Ovary (tissue), 7 donors: ENCODE measurements at regions not wholly inside any gene's neighbourhood (a gene's known extent, or its start where the extent isn't known, plus 50 kb on each side); places are given as distances from the start of the nearest gene placed in this dataset.

Experiments
- DNase-seq, 5 donors: peaks; one replicate each; pipeline ENCODE4 v3.0.0-alpha.2; 2019 to 2020
- H3K27ac ChIP-seq, 2 donors: fragments of 200-600 bp; one replicate each; pipeline versions ENCODE4 v1.5.1 to v1.8.0; 2019 to 2022
- H3K27me3 ChIP-seq: fragments of 200-600 bp; one replicate; pipeline ENCODE4 v1.8.0; 2022
- H3K36me3 ChIP-seq: fragments of 200-600 bp; sonication (generic); one replicate; pipeline ENCODE4 v1.5.1; 2019
- H3K4me1 ChIP-seq: one replicate; pipeline ENCODE4 v1.8.1; 2013; ENCODE audit warnings: mild to moderate bottlenecking, moderate library complexity; ENCODE audit not compliant: insufficient read depth
- H3K4me3 ChIP-seq: fragments of 200-600 bp; sonication (generic); one replicate; pipeline ENCODE4 v1.5.1; 2017
- H3K9me3 ChIP-seq, 2 donors: fragments of 200-600 bp in 1 of 2; sonication (generic) in 1 of 2; one replicate each; pipeline versions ENCODE4 v1.5.1 to v1.8.1; 2013 to 2019; ENCODE audit warnings: mild to moderate bottlenecking in 1 of 2, moderate library complexity in 1 of 2
- CTCF ChIP-seq, 3 donors: fragments of 450-650 bp in 2 of 3; fragments of 200-600 bp in 1 of 3; IDR thresholded peaks; one replicate each; pipeline versions ENCODE4 v1.5.1 to v1.8.0; 2016 to 2022; ENCODE audit warnings: antibody characterized with exemption in 3 of 3, mild to moderate bottlenecking in 1 of 3
- EP300 ChIP-seq: sonication (generic); formaldehyde crosslinking; IDR thresholded peaks from one replicate; pipeline ENCODE4 v1.6.1; 2017; ENCODE audit warnings: antibody characterized with exemption
- POLR2A ChIP-seq: fragments of 450-650 bp; IDR thresholded peaks from one replicate; pipeline ENCODE4 v1.6.1; 2017; ENCODE audit warnings: antibody characterized with exemption, mild to moderate bottlenecking, moderate library complexity
- WGBS, 3 donors: extraction: QIAGEN DNeasy Blood & Tissue Kit in 1 of 3; methylation state at CpG; one replicate each; pipeline versions ENCODE4 v1.1.5 to v1.1.7; 2013 to 2017; 5-methylcytosine and 5-hydroxymethylcytosine counted together
- intact Hi-C, 4 donors: fragments of 100-400 bp; cut with DNase I; formaldehyde crosslinking; loops; one replicate each; pipeline versions ENCODE4 v1.11.0 to v1.15.1; 2022 to 2023
- donor health status: DM: no; HTN: no; CAD: no; lungs with moderate emphysema.
- donor health status: DM: no; HTN: no; CAD: no.
- donor health status: Bipolar disorder and iron deficiency.
- donor health status: DM: no; HTN: no; CAD: no.
- donor health status: DM: yes; HTN: yes; CAD: no.

GRCh38 chr16:9406038-9406712 is 314.7 kb downstream of the HAPSTR1 start:
- Histone ChIP-seq H3K36me3 (no peaks in the 10 kb centered on the region), H3K4me1 (no peaks in the 10 kb centered on the region), H3K27me3 (no peaks in the 10 kb centered on the region), H3K9me3 (no peaks in the 10 kb centered on the region), H3K27ac (no peak overlapping the region), H3K4me3 (no peak overlapping the region)
- no peak for DNase-seq
- TF ChIP-seq POLR2A (no peak), CTCF (IDR thresholded peaks at IDR 0.05) (no peak), EP300 (no peak)
- WGBS, 3 donors, result 48 to 62% (median 61%) methylated on average over 4 of the region's 4 CpGs
- intact Hi-C loops, result no loop called here

DNA sequence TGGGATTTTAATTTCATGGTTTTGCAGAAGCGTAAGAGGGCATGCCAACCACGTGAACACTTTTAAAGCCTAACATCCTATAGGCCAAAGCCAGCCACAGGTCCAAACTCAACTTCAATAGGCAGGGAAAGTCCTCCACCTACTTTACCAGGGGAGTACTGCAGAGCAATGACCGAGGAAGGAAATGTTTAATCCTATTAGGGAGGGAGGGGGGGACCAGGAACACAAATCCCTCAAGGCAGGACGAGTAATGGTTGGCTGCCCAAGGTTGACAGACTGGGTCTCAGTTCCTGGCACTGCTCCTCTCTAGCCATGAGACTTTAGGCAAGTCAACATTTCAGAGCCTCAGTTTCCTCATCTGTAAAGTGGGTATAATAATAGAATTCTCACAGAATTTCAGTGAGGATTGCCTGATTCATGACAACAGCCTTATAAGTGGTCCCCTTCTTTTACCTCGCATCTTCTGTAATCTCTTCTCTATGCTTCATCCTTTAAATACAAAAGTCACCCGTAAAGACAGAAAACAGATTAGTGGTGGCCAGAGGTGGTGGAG is 315.8 kb downstream of the HAPSTR1 start:
- intact Hi-C loops, result no loop called here
- DNase-seq, result no peak
- no peaks in the 10 kb centered on the region for H3K9me3 ChIP-seq
- no peaks in the 10 kb centered on the region for H3K4me1 ChIP-seq
- H3K36me3 ChIP-seq, result no peaks in the 10 kb centered on the region
- no peaks in the 10 kb centered on the region for H3K27me3 ChIP-seq
- TF ChIP-seq EP300 (no peak), CTCF (IDR thresholded peaks at IDR 0.05) (no peak), POLR2A (no peak)
- no peak overlapping the region for H3K27ac ChIP-seq
- WGBS, 3 donors, result 75 to 87% (median 81%) methylated on average over 6 of the region's 6 CpGs
- no peak overlapping the region for H3K4me3 ChIP-seq

DNA sequence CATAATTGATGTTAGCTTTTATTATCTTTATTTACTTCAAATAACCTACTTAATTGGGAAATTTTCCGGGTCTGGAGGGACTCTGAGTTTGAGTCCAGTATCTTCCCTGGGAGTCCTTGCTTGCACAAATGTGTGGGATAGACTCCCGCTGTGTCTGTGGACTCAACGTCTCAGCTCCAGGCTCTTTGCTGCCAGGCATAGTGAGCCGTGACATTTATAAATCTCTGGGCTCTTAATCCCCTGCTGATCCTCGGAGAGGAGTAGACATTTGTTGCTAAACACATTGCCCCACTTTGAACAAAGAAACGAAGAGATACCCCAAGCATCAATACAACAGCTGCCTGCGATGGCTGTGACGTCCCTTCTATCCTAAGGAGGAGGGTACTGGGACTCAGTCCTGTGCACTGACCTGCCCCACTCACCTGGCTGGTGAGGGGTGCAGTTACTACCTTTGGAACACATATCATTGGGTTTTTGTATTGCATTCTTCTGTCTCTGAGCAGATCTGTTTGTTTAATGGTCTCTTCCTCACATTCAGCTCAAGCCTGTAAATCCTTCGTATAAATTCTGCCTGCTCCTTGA is 316.9 kb downstream of the HAPSTR1 start:
- no peak overlapping the region for H3K27ac ChIP-seq
- H3K9me3 ChIP-seq, result no peaks in the 10 kb centered on the region
- no peaks in the 10 kb centered on the region for H3K36me3 ChIP-seq
- no peak for TF ChIP-seq CTCF (IDR thresholded peaks at IDR 0.05)
- TF ChIP-seq POLR2A, result no peak
- TF ChIP-seq EP300, result no peak
- no peaks in the 10 kb centered on the region for H3K27me3 ChIP-seq
- WGBS, 3 donors, result 32 to 35% (median 34%) methylated on average over 9 of the region's 9 CpGs
- no peak overlapping the region for H3K4me3 ChIP-seq
- DNase-seq, result no peak
- no peaks in the 10 kb centered on the region for H3K4me1 ChIP-seq
- intact Hi-C loops, result no loop called here

- Histone ChIP-seq H3K27me3 (no peaks in the 10 kb centered on the region), H3K4me1 (no peaks in the 10 kb centered on the region), H3K36me3 (no peaks in the 10 kb centered on the region), H3K9me3 (no peaks in the 10 kb centered on the region), H3K4me3 (no peak overlapping the region), H3K27ac (no peak overlapping the region)
- intact Hi-C loops, result no loop called here
- WGBS, 3 donors, result 65 to 71% (median 67%) methylated on average over 10 of the region's 10 CpGs
- DNase-seq, result no peak
- TF ChIP-seq POLR2A (no peak), EP300 (no peak)
Observed at GRCh38 chr16:9409560-9410493, 318.4 kb downstream of the HAPSTR1 start.
